Progenitor cell of endocrine pancreas (in vitro differentiated cells): ENCODE measurements at regions not wholly inside any gene's neighbourhood (a gene's known extent, or its start where the extent isn't known, plus 50 kb on each side); places are given as distances from the start of the nearest gene placed in this dataset.

Source experiments
- DNase-seq: peaks from one replicate; pipeline ENCODE4 v3.0.0; 2021; ENCODE audit warnings: low spot score; ENCODE audit not compliant: unreplicated experiment
- H3K27ac Mint-ChIP-seq: 2 replicates; pipeline ENCODE4 v1.8.0; 2021; ENCODE audit warnings: mild to moderate bottlenecking, moderate library complexity, mixed read lengths
- H3K27me3 Mint-ChIP-seq: 2 replicates; pipeline ENCODE4 v1.8.0; 2021; ENCODE audit warnings: mixed read lengths
- H3K36me3 Mint-ChIP-seq: 2 replicates; pipeline ENCODE4 v1.8.0; 2022; ENCODE audit warnings: mixed read lengths; ENCODE audit not compliant: insufficient read depth
- H3K4me1 Mint-ChIP-seq: 2 replicates; pipeline ENCODE4 v1.8.0; 2021; ENCODE audit warnings: low read depth, mixed read lengths
- H3K4me3 Mint-ChIP-seq: 2 replicates; pipeline ENCODE4 v1.8.0; 2021; ENCODE audit warnings: low read depth, mild to moderate bottlenecking, moderate library complexity, mixed read lengths
- H3K9me3 Mint-ChIP-seq: 2 replicates; pipeline ENCODE4 v1.8.0; 2021; ENCODE audit warnings: low read depth, mixed read lengths
- TF ChIP-seq, protein P1 (sequence below): fragments of 200-600 bp; sonication (generic); IDR thresholded peaks from one replicate; pipeline ENCODE4 v1.5.0; 2021; ENCODE audit warnings: antibody characterized with exemption, mild to moderate bottlenecking; ENCODE audit not compliant: unreplicated experiment

DNA sequence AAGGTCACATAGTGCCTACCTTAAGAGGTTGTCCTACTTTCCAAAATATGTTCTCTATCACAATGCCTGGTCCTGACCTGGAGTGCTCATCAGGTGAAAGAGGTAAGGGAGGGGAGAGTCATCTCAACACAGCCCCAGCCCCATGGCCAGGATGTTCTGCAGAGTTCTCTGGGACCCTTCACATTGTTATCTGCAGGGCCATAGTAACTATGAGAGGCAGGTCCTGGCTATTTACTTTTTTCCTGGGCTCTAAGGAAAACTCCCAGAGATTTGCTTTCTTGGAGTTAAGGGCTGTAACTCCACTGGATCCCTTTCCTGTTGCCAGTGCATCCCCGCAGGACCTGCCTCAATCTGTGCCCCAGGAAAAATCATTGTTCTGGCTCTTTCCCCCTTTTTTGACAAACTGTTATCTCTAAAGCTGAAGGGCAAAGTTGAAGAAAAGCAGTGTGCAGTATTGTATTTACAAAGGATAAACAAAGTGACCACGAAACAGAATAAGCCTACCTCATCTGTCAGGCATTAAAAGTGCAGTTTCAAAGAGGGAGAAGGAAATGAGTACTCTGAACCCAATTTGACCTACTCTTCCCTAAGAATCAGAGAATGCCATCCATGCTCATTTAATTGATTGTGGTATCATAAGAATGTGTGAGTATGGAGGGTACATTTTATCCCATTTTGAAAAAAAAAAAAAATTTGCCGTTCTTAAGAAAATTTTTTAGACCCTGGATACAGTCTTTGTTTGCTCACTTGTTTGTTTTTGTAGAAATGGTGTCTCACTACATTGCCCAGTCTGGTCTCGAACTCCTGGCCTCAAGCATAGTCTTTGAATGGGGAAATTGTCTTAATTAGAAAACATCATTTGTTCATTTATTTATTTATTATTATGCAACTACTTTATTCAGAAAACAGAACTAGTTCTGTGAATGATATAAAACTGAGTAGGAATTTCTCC lies 149.6 kb downstream of the RHOU start:
- Mint-ChIP-seq H3K4me3 (no peak overlapping the region), H3K27me3 (no peaks in the 10 kb centered on the region), H3K4me1 (peaks cover 5% of the 10 kb centered on the region), H3K9me3 (peaks cover 4% of the 10 kb centered on the region), H3K27ac (no peak overlapping the region), H3K36me3 (peaks cover 3% of the 10 kb centered on the region)
- no peak for DNase-seq
- TF ChIP-seq, protein P1, sequence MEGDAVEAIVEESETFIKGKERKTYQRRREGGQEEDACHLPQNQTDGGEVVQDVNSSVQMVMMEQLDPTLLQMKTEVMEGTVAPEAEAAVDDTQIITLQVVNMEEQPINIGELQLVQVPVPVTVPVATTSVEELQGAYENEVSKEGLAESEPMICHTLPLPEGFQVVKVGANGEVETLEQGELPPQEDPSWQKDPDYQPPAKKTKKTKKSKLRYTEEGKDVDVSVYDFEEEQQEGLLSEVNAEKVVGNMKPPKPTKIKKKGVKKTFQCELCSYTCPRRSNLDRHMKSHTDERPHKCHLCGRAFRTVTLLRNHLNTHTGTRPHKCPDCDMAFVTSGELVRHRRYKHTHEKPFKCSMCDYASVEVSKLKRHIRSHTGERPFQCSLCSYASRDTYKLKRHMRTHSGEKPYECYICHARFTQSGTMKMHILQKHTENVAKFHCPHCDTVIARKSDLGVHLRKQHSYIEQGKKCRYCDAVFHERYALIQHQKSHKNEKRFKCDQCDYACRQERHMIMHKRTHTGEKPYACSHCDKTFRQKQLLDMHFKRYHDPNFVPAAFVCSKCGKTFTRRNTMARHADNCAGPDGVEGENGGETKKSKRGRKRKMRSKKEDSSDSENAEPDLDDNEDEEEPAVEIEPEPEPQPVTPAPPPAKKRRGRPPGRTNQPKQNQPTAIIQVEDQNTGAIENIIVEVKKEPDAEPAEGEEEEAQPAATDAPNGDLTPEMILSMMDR = no peak

DNA sequence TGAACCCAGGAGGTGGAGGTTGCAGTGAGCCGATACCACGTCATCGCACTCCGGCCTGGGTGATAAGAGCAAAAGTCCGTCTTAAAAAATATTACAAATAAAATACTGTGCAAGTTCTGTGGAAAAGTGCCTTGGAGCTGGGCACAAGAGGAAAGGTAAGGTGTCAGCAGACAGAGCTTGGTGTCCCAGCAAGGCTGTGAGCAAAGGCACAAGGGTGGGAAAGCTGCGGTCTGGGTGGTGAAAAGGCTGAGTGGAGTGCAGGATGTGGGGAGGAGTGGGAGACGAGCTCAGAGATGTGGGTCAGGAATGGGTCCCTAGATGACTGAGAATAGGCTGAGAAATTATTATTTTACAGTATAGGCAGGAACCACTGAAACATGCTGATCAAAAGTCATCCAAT lies 150.6 kb downstream of the RHOU start:
- H3K9me3 Mint-ChIP-seq = peaks cover 4% of the 10 kb centered on the region
- peaks cover 5% of the 10 kb centered on the region for H3K27me3 Mint-ChIP-seq
- H3K36me3 Mint-ChIP-seq = peaks cover 3% of the 10 kb centered on the region

DNA sequence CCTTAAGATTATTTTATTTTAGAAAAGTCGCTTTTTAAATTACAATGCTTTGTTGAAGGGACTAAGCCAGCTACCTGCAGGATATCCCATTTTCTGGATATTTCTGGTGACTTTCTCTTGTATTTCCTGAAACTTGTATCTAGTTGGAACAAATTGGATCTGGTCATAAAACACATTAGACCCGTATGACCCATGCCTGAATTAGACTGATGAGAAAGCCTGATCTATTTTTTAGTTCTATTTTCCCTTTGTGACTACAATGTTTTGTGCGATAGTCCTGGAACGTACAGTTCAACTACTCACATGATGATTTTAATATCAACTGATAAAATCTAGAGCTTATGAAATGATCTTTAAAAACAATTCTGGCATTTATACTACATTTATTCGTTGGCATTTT lies 151.8 kb downstream of the RHOU start:
- Mint-ChIP-seq H3K27ac (no peak overlapping the region), H3K27me3 (peaks cover 5% of the 10 kb centered on the region), H3K4me1 (peaks cover 3% of the 10 kb centered on the region), H3K4me3 (no peak overlapping the region), H3K9me3 (peaks cover 4% of the 10 kb centered on the region), H3K36me3 (peaks cover 3% of the 10 kb centered on the region)
- TF ChIP-seq, protein P1 = no peak
- no peak for DNase-seq

More for the DNA sequence above, 150.6 kb downstream of the RHOU start:
- DNase-seq = no peak
- TF ChIP-seq, protein P1 = no peak
- Mint-ChIP-seq H3K4me1 (peaks cover 3% of the 10 kb centered on the region), H3K27ac (no peak overlapping the region), H3K4me3 (no peak overlapping the region)

DNA sequence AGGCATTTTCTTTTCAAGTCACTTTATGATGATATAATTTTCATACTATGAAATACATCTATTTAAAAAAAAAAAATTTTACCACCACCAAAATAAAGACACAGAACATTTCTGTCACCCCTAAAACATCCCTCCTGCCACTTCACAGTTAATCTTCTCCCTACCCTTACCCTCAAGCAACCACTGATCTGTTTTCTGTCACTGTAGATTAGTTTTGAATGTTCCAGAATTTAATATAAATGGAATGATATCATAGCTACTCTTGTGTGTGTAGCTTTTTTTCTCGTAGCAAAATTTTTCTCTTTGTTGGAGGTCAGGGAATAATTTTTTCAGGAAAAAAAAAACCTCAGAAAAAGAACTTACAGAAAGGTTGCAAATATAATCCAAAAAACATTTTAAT lies 152.7 kb downstream of the RHOU start:
- H3K4me1 Mint-ChIP-seq = peaks cover 3% of the 10 kb centered on the region
- no peak overlapping the region for H3K4me3 Mint-ChIP-seq
- H3K27ac Mint-ChIP-seq = no peak overlapping the region
- H3K36me3 Mint-ChIP-seq = peaks cover 3% of the 10 kb centered on the region
- TF ChIP-seq, protein P1 = no peak
- DNase-seq = no peak
- peaks cover 4% of the 10 kb centered on the region for H3K9me3 Mint-ChIP-seq
- peaks cover 5% of the 10 kb centered on the region for H3K27me3 Mint-ChIP-seq

DNA sequence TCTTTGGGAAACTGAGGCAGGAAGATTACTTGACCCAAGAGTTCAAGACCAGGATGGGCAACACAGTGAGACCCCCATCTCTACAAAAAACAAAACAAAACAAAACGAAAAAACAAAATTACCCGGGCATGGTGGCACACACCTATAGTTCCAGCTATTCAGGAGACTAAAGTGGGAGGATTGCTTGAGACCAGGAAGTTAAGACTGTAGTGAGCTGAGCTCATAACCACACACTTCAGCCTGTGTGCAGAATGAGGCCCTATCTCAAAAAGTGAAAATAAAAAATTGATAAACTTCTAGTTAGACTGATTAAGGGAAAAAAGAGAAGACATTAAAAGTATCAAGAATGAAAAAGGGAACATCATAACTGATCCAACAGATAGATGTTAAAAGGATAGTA lies 154.0 kb downstream of the RHOU start:
- DNase-seq = no peak
- Mint-ChIP-seq H3K27me3 (peaks cover 5% of the 10 kb centered on the region), H3K9me3 (peaks cover under 1% of the 10 kb centered on the region), H3K27ac (no peak overlapping the region), H3K36me3 (no peaks in the 10 kb centered on the region), H3K4me1 (peaks cover 3% of the 10 kb centered on the region), H3K4me3 (no peak overlapping the region)
- TF ChIP-seq, protein P1 = no peak
